GM12878 (cell line): ENCODE measurements at regions not wholly inside any gene's neighbourhood (a gene's known extent, or its start where the extent isn't known, plus 50 kb on each side); places are given as distances from the start of the nearest gene placed in this dataset.

Source experiments
- ATAC-seq: fragments of 200-7000 bp; cut with Tn5 transposase; 3 replicates; pipeline ENCODE4 v1.9.1; 2020; ENCODE audit warnings: mild to moderate bottlenecking, moderate library complexity
- BruUV-seq: library from RNA; stranded (reverse); fragments of 400-500 nt; replicated peaks from 2 replicates; lab custom pipeline; 2021; lab: Mats Ljungman, UMichigan
- CTCF ChIA-PET: fragments of 300-600 bp; sonication (Branson Sonifier 250); formaldehyde crosslinking; extraction: SDS; loops from one replicate; lab custom pipeline; 2021; ENCODE audit warnings: inconsistent platforms; lab: Yijun Ruan, JAX
- POLR2A ChIA-PET: fragments of 350-600 bp; formaldehyde crosslinking; extraction: SDS; loops from one replicate; lab custom pipeline; 2021; ENCODE audit warnings: inconsistent platforms; lab: Charles Lee
- RAD21 ChIA-PET: fragments of 300-600 bp; sonication (Branson Sonifier 250); formaldehyde crosslinking; loops from one replicate; lab custom pipeline; 2023; ENCODE audit warnings: antibody characterized with exemption; ENCODE audit not compliant: unreplicated experiment; lab: Charles Lee
- SMC1A ChIA-PET: fragments of 300-600 bp; sonication (Branson Sonifier 250); formaldehyde crosslinking; loops from one replicate; lab custom pipeline; 2023; ENCODE audit not compliant: unreplicated experiment, uncharacterized antibody; lab: Charles Lee
- DNase-seq: peaks from one replicate; pipeline ENCODE4 v3.0.0-alpha.2; 2011; ENCODE audit warnings: low read depth, low spot score
- FAIRE-seq: peaks from 3 replicates; lab custom pipeline; 2011; peaks lifted over from hg19 to GRCh38; lab: Jason Lieb, UNC
- H2AFZ ChIP-seq: 2 replicates; pipeline ENCODE4 v1.6.0; 2011; ENCODE audit warnings: low read depth, low read length, control low read depth; ENCODE audit not compliant: control insufficient read depth
- H3K27ac ChIP-seq: 2 replicates; pipeline ENCODE4 v1.5.1; 2011; ENCODE audit warnings: control low read depth; ENCODE audit not compliant: control insufficient read depth, insufficient read depth
- H3K27me3 ChIP-seq, 2 experiments: replicated peaks in 1 of 2; 2 replicates each; pipeline versions ENCODE4 v1.6.0 to v1.6.1; 2011; ENCODE audit warnings: low read length in 1 of 2; ENCODE audit not compliant: control insufficient read depth in 2 of 2, insufficient read depth in 2 of 2
- H3K36me3 ChIP-seq, 2 experiments: 2 replicates each; pipeline ENCODE4 v1.5.1; 2011; ENCODE audit warnings: low read length in 1 of 2; ENCODE audit not compliant: control insufficient read depth in 2 of 2, insufficient read depth in 2 of 2
- H3K4me1 ChIP-seq: 2 replicates; pipeline ENCODE4 v1.6.1; 2011; ENCODE audit warnings: mild to moderate bottlenecking, low read length, moderate library complexity, mixed read lengths; ENCODE audit not compliant: control insufficient read depth, insufficient read depth
- H3K4me2 ChIP-seq: 2 replicates; pipeline ENCODE4 v1.6.0; 2011; ENCODE audit warnings: control low read depth; ENCODE audit not compliant: control insufficient read depth, insufficient read depth
- H3K4me3 ChIP-seq: fragments of 200-600 bp; sonication (generic); 2 replicates; pipeline ENCODE4 v1.5.1; 2016
- H3K79me2 ChIP-seq: 2 replicates; pipeline ENCODE4 v1.6.0; 2011; ENCODE audit warnings: low read length; ENCODE audit not compliant: control insufficient read depth, insufficient read depth
- H3K9ac ChIP-seq: 2 replicates; pipeline ENCODE4 v1.8.0; 2011; ENCODE audit warnings: low read length, control low read depth, mixed read lengths; ENCODE audit not compliant: control insufficient read depth, insufficient read depth
- H3K9me3 ChIP-seq: replicated peaks from 3 replicates; pipeline ENCODE4 v1.5.1; 2011; ENCODE audit warnings: mild to moderate bottlenecking, low read length; ENCODE audit not compliant: control insufficient read depth, insufficient read depth
- H4K20me1 ChIP-seq: 2 replicates; pipeline ENCODE4 v1.6.0; 2011; ENCODE audit not compliant: control insufficient read depth, insufficient read depth
- IRF4 ChIP-seq: IDR thresholded peaks from 2 replicates; pipeline ENCODE4 v1.6.1; 2011; ENCODE audit warnings: low read depth, low read length
- NFYA ChIP-seq: IDR thresholded peaks from 2 replicates; pipeline ENCODE4 v1.6.1; 2011; ENCODE audit warnings: low read depth, mild to moderate bottlenecking, low read length, improper control_type of control experiment, borderline replicate concordance
- POU2F2 ChIP-seq: IDR thresholded peaks from 3 replicates; pipeline ENCODE4 v1.6.1; 2011; ENCODE audit warnings: low read depth, mild to moderate bottlenecking, low read length, borderline replicate concordance
- RFX5 ChIP-seq: IDR thresholded peaks from 2 replicates; pipeline ENCODE4 v1.6.1; 2011; ENCODE audit warnings: low read depth, low read length, improper control_type of control experiment
- SMC3 ChIP-seq: IDR thresholded peaks from 2 replicates; pipeline ENCODE4 v1.6.1; 2011; ENCODE audit warnings: low read length, improper control_type of control experiment, borderline replicate concordance
- WGBS: methylation state at CpG from one replicate; pipeline ENCODE4 v1.1.6; 2016; ENCODE audit warnings: low lambda C conversion rate; ENCODE audit not compliant: insufficient replicate concordance, insufficient coverage; ENCODE audit errors: missing lambda C conversion rate; 5-methylcytosine and 5-hydroxymethylcytosine counted together
- in situ Hi-C: fragments of 300-500 bp; cut with MboI; formaldehyde crosslinking; loops from 9 replicates; pipeline ENCODE4 v1.14.3; 2018; ENCODE audit warnings: mixed read lengths
- intact Hi-C: fragments of 100-400 bp; cut with micrococcal nuclease; formaldehyde crosslinking; loops from one replicate; pipeline ENCODE4 v1.14.2; 2022; ENCODE audit not compliant: unreplicated experiment
- TF ChIP-seq, protein P1 (sequence below), 3 experiments: IDR thresholded peaks in 2 of 3; conservative IDR thresholded peaks in 1 of 3; 2 replicates each; pipeline ENCODE4 v1.5.1; 2011; ENCODE audit warnings: low read depth in 3 of 3, low read length in 3 of 3, mild to moderate bottlenecking in 3 of 3, control low read depth in 2 of 3, moderate library complexity in 2 of 3, inconsistent platforms in 1 of 3, mixed read lengths in 1 of 3; ENCODE audit not compliant: control insufficient read depth in 2 of 3, insufficient read depth in 1 of 3; ENCODE audit errors: extremely low read depth in 1 of 3
- TF ChIP-seq, protein P2 (sequence below): fragments of 450-650 bp; IDR thresholded peaks from 2 replicates; pipeline ENCODE4 v1.6.1; 2016; ENCODE audit warnings: mild to moderate bottlenecking

DNA sequence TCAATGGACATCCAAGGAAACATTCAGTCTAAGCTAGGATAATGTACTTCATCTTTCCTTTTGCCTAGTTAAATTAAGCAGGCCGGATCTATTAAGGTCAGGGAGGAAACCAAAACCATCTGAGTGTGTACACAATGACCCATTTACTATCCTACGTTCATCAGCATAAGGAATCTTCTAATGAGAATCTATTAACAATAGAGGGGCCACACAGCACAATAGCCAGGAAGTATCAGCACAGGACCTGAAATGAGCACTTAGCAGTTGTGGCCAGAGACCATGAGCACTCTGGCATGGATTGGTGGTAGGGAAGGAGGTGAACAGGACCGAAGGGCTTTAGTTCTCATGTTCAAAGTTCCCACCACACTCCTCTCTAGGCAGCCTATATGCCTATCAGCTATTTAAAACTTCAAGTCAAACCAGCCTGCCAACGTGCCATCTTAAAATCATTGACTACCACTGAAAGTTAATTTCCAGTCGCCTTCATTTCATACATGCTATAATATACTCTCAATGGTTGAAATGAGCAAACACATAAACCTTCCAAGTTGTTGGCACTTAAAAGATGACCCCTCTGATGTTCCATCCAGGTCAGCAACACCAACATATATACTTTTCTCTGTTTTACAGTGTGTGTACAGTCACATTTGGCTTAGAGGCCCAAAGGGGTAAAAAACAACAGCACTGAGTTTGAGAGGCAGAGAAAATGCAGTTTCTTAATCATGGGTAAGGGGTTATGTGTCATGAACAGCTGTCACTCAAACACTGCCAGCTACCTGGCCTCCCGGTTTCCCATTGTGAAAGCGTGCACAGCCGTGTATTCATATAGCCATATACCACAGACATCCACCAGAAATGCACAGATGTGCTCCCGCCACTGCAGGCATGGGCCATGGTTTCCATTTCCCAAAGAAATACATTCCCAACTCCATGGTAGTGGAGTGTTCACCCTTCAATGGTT, 184.3 kb downstream of the TBXT start:
- Histone ChIP-seq H3K27me3 (peaks cover 6 to 8% of the 10 kb centered on the region in 2 experiments; a peak in 3 of 4 replicates), H3K27ac (no peak overlapping the region), H3K4me2 (no peak overlapping the region), H3K36me3 (no peaks in the 10 kb centered on the region), H3K9me3 (no peaks in the 10 kb centered on the region), H3K79me2 (no peaks in the 10 kb centered on the region), H3K4me1 (no peaks in the 10 kb centered on the region), H3K4me3 (no peak overlapping the region), H2AFZ (no peak overlapping the region), H4K20me1 (no peaks in the 10 kb centered on the region), H3K9ac (no peak overlapping the region)
- RAD21 ChIA-PET, result no interaction called here
- FAIRE-seq, result no peak
- SMC1A ChIA-PET, result no interaction called here
- CTCF ChIA-PET, result no interaction called here
- ATAC-seq, result no peak
- intact Hi-C loops, result no loop called here
- in situ Hi-C loops, result no loop called here
- POLR2A ChIA-PET, result no interaction called here
- no peak for DNase-seq
- TF ChIP-seq SMC3, result no peak
- no peak for TF ChIP-seq IRF4
- TF ChIP-seq, protein P1, sequence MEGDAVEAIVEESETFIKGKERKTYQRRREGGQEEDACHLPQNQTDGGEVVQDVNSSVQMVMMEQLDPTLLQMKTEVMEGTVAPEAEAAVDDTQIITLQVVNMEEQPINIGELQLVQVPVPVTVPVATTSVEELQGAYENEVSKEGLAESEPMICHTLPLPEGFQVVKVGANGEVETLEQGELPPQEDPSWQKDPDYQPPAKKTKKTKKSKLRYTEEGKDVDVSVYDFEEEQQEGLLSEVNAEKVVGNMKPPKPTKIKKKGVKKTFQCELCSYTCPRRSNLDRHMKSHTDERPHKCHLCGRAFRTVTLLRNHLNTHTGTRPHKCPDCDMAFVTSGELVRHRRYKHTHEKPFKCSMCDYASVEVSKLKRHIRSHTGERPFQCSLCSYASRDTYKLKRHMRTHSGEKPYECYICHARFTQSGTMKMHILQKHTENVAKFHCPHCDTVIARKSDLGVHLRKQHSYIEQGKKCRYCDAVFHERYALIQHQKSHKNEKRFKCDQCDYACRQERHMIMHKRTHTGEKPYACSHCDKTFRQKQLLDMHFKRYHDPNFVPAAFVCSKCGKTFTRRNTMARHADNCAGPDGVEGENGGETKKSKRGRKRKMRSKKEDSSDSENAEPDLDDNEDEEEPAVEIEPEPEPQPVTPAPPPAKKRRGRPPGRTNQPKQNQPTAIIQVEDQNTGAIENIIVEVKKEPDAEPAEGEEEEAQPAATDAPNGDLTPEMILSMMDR (IDR thresholded peaks at IDR 0.05 in 2 of 3, conservative IDR thresholded peaks at IDR 0.05 in 1 of 3; ENCODE audit: control insufficient read depth in 2 of 3, extremely low read depth in 1 of 3, insufficient read depth in 1 of 3, low read depth in 3 of 3, low read length in 3 of 3), result no peak
- TF ChIP-seq, protein P2, sequence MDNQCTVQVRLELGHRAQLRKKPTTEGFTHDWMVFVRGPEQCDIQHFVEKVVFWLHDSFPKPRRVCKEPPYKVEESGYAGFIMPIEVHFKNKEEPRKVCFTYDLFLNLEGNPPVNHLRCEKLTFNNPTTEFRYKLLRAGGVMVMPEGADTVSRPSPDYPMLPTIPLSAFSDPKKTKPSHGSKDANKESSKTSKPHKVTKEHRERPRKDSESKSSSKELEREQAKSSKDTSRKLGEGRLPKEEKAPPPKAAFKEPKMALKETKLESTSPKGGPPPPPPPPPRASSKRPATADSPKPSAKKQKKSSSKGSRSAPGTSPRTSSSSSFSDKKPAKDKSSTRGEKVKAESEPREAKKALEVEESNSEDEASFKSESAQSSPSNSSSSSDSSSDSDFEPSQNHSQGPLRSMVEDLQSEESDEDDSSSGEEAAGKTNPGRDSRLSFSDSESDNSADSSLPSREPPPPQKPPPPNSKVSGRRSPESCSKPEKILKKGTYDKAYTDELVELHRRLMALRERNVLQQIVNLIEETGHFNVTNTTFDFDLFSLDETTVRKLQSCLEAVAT, result no peak
- TF ChIP-seq RFX5, result no peak
- no peak for TF ChIP-seq NFYA
- no peak for TF ChIP-seq POU2F2
- no TSS peak for BruUV-seq
- 5% methylated on average over 9 of the region's 9 CpGs for WGBS
